ENCODE measurements at regions not wholly inside any gene's neighbourhood (a gene's known extent, or its start where the extent isn't known, plus 50 kb on each side); places are given as distances from the start of the nearest gene placed in this dataset.

DNA sequence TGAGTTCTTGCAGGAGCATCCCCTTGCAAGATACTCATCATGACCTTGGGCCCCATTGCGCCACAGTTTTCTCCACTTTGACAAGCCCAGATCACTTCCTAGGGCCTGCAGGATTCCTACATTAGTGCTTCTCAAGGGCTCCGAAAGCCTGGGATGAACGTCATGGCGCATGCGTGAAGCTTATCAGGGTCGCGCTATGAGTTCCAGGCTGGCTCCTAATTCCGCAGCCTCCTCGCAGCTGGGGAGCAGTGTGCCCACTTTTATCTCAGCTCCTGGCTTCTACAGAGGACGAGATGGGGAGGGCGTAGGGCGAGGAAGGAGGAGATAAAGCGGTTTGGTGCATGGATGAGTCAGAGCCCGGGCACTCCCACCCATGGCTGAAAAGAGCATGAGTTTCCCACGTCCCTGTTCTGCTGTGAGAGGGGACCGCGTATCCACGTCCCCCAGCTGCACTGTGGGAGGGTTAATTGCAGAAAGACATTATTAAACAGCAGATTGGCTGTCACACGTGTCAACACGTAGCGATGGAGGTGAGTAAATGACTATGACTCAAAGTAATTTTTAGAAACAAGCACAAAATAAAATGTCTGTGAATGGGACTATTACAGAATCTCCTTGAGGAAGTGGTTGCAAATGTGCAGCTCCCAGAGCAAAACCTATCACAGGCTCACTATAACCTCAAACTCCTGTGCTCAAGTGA, 72.9 kb upstream of the DSP start:
- Histone ChIP-seq H3K4me3 (ENCODE audit: low read depth, low read length) (peak overlapping the region; percentile 0; the same call in 1 of the 2 replicates), H3K27ac (ENCODE audit: extremely low read depth, low read depth, low read length) (no peak overlapping the region; the same call in 1 of the 2 replicates), H3K4me1 (ENCODE audit: control insufficient read depth, insufficient read depth, low read length) (no peaks in the 10 kb centered on the region; the same call in 1 of the 2 replicates), H3K36me3 (ENCODE audit: control insufficient read depth in 2 of 2, insufficient read depth in 1 of 2, low read length in 2 of 2) (no peaks in the 10 kb centered on the region), H3K9me3 (ENCODE audit: control insufficient read depth, insufficient read depth, low read depth, low read length) (no peaks in the 10 kb centered on the region)
- ChIA-PET POLR2A (interaction anchor here (1.0 to 2.0 kb wide), 6 partner anchors 11 to 79 kb away, joined by 3 to 11 read pairs (median 4); partner anchors contain the start of genes CAGE1, DSP and RIOK1), CTCF (interaction anchor here (0.6 to 1.2 kb wide), 3 partner anchors 9 to 179 kb away, joined by 3 to 7 read pairs (median 5); partner anchors contain the start of gene SNRNP48)
- TF ChIP-seq KLF16 (tag by site-specific recombination; IDR thresholded peaks at IDR 0.05), result no peak
- TF ChIP-seq ZIC2 (tag by site-specific recombination; IDR thresholded peaks at IDR 0.05), result peak; percentile 45; the same call in 1 of the 2 replicates
- TF ChIP-seq KLF1 (tag by site-specific recombination; IDR thresholded peaks at IDR 0.05), result peak; percentile 40; the same call in 1 of the 2 replicates
- peak; percentile 96 for TF ChIP-seq ZFHX2 (tag by site-specific recombination; conservative IDR thresholded peaks at IDR 0.05)
- TF ChIP-seq ZFP69B (tag by site-specific recombination; IDR thresholded peaks at IDR 0.05), result no peak
- TF ChIP-seq ZNF610 (tag by site-specific recombination; IDR thresholded peaks at IDR 0.05; ENCODE audit: borderline replicate concordance), result no peak
- no peak for TF ChIP-seq ZNF266 (tag by site-specific recombination; IDR thresholded peaks at IDR 0.05; ENCODE audit: low read depth)
- no peak for TF ChIP-seq ZNF677 (tag by site-specific recombination; IDR thresholded peaks at IDR 0.05)
- TF ChIP-seq ZBTB20 (tag by site-specific recombination; IDR thresholded peaks at IDR 0.05), result peak; percentile 33; the same call in 1 of the 2 replicates
- TF ChIP-seq KLF7 (tag by site-specific recombination; IDR thresholded peaks at IDR 0.05; ENCODE audit: borderline replicate concordance), result no peak
- 0 out of 2 replicates have a peak, but pooled peaks have one; percentile 30 for TF ChIP-seq WT1 (tag by site-specific recombination; IDR thresholded peaks at IDR 0.05)
- TF ChIP-seq ZNF76 (tag by site-specific recombination; IDR thresholded peaks at IDR 0.05; ENCODE audit: borderline replicate concordance, low read depth), result 0 out of 2 replicates have a peak, but pooled peaks have one; percentile 37
- TF ChIP-seq ZNF473 (tag by site-specific recombination; IDR thresholded peaks at IDR 0.05), result no peak
- no peak for TF ChIP-seq ZNF10 (tag by site-specific recombination; IDR thresholded peaks at IDR 0.05)
- TF ChIP-seq ZNF600 (tag by site-specific recombination; IDR thresholded peaks at IDR 0.05), result peak; percentile 92
- TF ChIP-seq ZNF544 (tag by site-specific recombination; IDR thresholded peaks at IDR 0.05), result no peak
- TF ChIP-seq ZNF114 (tag by site-specific recombination; IDR thresholded peaks at IDR 0.05), result no peak
- no peak for TF ChIP-seq ZNF133 (tag by site-specific recombination; IDR thresholded peaks at IDR 0.05)
- TF ChIP-seq ZNF121 (tag by site-specific recombination; IDR thresholded peaks at IDR 0.05), result peak; percentile 73; the same call in 1 of the 2 replicates
- TF ChIP-seq, protein P1, sequence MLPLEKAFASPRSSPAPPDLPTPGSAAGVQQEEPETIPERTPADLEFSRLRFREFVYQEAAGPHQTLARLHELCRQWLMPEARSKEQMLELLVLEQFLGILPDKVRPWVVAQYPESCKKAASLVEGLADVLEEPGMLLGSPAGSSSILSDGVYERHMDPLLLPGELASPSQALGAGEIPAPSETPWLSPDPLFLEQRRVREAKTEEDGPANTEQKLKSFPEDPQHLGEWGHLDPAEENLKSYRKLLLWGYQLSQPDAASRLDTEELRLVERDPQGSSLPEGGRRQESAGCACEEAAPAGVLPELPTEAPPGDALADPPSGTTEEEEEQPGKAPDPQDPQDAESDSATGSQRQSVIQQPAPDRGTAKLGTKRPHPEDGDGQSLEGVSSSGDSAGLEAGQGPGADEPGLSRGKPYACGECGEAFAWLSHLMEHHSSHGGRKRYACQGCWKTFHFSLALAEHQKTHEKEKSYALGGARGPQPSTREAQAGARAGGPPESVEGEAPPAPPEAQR (tag by site-specific recombination; IDR thresholded peaks at IDR 0.05), result no peak
- peak; percentile 54; the same call in 1 of the 2 replicates for TF ChIP-seq SP7 (tag by site-specific recombination; IDR thresholded peaks at IDR 0.05)
- TF ChIP-seq EGR2 (tag by site-specific recombination; IDR thresholded peaks at IDR 0.05; ENCODE audit: low read depth), result peak; percentile 92
- 0 out of 2 replicates have a peak, but pooled peaks have one; percentile 21 for TF ChIP-seq OSR2 (tag by site-specific recombination; IDR thresholded peaks at IDR 0.05)
- peak; percentile 32 for TF ChIP-seq SP2 (tag by site-specific recombination; IDR thresholded peaks at IDR 0.05)
- TF ChIP-seq KLF9 (tag by site-specific recombination; IDR thresholded peaks at IDR 0.05; ENCODE audit: low read depth), result peak; percentile 77
- no peak for TF ChIP-seq ZNF112 (tag by site-specific recombination; IDR thresholded peaks at IDR 0.05)
- TF ChIP-seq ZBTB7A (tag by site-specific recombination; IDR thresholded peaks at IDR 0.05; ENCODE audit: low read depth), result no peak
- TF ChIP-seq ZNF660 (tag by site-specific recombination; IDR thresholded peaks at IDR 0.05), result peak; percentile 57; the same call in 1 of the 2 replicates
- peak; percentile 39; the same call in 1 of the 2 replicates for TF ChIP-seq ZBTB17 (tag by site-specific recombination; IDR thresholded peaks at IDR 0.05)
- TF ChIP-seq, protein P2, sequence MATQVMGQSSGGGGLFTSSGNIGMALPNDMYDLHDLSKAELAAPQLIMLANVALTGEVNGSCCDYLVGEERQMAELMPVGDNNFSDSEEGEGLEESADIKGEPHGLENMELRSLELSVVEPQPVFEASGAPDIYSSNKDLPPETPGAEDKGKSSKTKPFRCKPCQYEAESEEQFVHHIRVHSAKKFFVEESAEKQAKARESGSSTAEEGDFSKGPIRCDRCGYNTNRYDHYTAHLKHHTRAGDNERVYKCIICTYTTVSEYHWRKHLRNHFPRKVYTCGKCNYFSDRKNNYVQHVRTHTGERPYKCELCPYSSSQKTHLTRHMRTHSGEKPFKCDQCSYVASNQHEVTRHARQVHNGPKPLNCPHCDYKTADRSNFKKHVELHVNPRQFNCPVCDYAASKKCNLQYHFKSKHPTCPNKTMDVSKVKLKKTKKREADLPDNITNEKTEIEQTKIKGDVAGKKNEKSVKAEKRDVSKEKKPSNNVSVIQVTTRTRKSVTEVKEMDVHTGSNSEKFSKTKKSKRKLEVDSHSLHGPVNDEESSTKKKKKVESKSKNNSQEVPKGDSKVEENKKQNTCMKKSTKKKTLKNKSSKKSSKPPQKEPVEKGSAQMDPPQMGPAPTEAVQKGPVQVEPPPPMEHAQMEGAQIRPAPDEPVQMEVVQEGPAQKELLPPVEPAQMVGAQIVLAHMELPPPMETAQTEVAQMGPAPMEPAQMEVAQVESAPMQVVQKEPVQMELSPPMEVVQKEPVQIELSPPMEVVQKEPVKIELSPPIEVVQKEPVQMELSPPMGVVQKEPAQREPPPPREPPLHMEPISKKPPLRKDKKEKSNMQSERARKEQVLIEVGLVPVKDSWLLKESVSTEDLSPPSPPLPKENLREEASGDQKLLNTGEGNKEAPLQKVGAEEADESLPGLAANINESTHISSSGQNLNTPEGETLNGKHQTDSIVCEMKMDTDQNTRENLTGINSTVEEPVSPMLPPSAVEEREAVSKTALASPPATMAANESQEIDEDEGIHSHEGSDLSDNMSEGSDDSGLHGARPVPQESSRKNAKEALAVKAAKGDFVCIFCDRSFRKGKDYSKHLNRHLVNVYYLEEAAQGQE (tag by site-specific recombination; IDR thresholded peaks at IDR 0.05), result no peak
- no peak for TF ChIP-seq ZNF701 (tag by site-specific recombination; IDR thresholded peaks at IDR 0.05)
- peak; percentile 58 for TF ChIP-seq GLIS1 (tag by site-specific recombination; IDR thresholded peaks at IDR 0.05)
- no peak for TF ChIP-seq ZSCAN23 (tag by site-specific recombination; IDR thresholded peaks at IDR 0.05)

Measured in HEK293 (cell line).